ENCODE measurements at regions not wholly inside any gene's neighbourhood (a gene's known extent, or its start where the extent isn't known, plus 50 kb on each side); places are given as distances from the start of the nearest gene placed in this dataset.

DNA sequence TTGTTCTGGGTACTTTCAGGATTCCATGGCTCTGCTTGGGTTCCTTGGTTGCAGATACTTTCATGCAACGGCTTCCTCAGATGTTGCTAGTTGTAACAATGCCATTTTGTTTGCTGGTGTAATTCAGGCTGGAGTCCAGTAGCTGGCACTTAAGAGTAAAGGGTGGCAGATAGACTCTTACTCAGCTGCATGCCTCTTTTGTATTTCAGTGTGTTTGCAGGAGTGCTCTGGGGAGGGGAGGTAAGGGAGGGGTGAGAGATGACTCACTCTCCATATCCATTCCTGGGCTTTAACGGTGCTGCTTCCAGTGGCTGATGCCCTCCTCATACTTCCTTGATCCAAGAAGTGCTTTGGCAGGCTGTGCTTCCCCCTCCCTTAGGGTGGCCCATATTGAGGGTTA lies 155.2 kb downstream of the ZNF330 start:
- Histone ChIP-seq H3K36me3 (no peaks in the 10 kb centered on the region), H3K27ac (no peak overlapping the region), H4K20me1 (no peaks in the 10 kb centered on the region), H3K4me1 (no peaks in the 10 kb centered on the region), H3K4me2 (no peak overlapping the region), H3K9me3 (replicated peaks in 1 of 11) (peaks cover 0 to 26% (median 8%) of the 10 kb centered on the region in 11 experiments; a peak in 10 of 22 replicates), H3K27me3 (no peaks in the 10 kb centered on the region), H3K9ac (no peak overlapping the region), H3K4me3 (no peak overlapping the region)
- TF ChIP-seq Cebpa-rat (IDR thresholded peaks at IDR 0.05), result no peak

DNA sequence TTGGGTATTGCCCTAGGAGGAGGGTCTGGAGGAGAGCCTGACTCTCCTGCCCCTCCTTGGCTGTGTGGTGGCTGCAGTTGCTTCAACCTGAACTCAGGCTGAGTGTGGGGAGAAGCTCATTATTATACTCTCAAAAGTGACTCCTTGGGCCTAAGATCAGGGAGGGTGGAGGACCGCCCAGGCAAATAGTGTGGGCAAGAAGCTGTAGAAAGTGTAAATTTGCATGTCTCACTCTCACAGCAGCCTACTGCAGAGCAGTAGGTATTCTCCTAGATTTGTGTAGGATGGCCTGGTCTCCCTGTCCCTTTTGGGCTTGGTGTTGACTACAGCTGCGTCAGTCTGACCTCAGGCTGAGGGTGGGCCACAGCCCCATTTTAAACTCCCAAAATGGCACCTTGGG lies 156.1 kb downstream of the ZNF330 start:
- no peak overlapping the region for H3K4me3 ChIP-seq
- H3K9me3 ChIP-seq (replicated peaks in 1 of 11), result peaks cover 0 to 26% (median 8%) of the 10 kb centered on the region in 11 experiments; a peak in 10 of 22 replicates
- no peaks in the 10 kb centered on the region for H3K4me1 ChIP-seq
- H3K27me3 ChIP-seq, result no peaks in the 10 kb centered on the region
- no peaks in the 10 kb centered on the region for H4K20me1 ChIP-seq
- H3K9ac ChIP-seq, result no peak overlapping the region
- TF ChIP-seq Cebpa-rat (IDR thresholded peaks at IDR 0.05), result no peak
- no peaks in the 10 kb centered on the region for H3K36me3 ChIP-seq
- no peak overlapping the region for H3K4me2 ChIP-seq
- no peak overlapping the region for H3K27ac ChIP-seq

DNA sequence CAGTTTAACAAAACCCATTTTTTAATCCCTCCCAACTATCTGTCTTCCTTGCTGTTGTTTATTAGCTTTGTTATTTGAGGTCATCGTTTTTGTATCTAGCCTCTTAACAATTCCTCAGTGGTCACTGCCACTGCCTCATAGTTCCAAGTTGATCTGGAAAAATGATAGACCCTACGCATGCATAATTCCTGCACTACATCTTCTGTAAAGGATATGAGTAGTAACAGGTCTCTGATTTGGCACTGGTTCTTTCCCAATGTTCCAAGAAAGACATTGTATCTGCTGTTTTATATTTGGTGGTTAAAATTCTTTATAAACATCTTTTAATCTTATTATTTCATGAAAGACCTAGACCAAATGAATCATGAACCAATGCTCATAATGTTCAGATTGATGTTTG lies 166.6 kb downstream of the ZNF330 start:
- Histone ChIP-seq H4K20me1 (no peaks in the 10 kb centered on the region), H3K27me3 (no peaks in the 10 kb centered on the region), H3K4me3 (no peak overlapping the region), H3K27ac (no peak overlapping the region), H3K36me3 (no peaks in the 10 kb centered on the region), H3K9me3 (replicated peaks in 1 of 11) (no peaks in the 10 kb centered on the region), H3K9ac (no peak overlapping the region), H3K4me2 (no peak overlapping the region), H3K4me1 (peaks cover 0 to 5% (median 0%) of the 10 kb centered on the region in 10 experiments; a peak in 1 of 20 replicates)
- no peak for TF ChIP-seq Cebpa-rat (IDR thresholded peaks at IDR 0.05)

DNA sequence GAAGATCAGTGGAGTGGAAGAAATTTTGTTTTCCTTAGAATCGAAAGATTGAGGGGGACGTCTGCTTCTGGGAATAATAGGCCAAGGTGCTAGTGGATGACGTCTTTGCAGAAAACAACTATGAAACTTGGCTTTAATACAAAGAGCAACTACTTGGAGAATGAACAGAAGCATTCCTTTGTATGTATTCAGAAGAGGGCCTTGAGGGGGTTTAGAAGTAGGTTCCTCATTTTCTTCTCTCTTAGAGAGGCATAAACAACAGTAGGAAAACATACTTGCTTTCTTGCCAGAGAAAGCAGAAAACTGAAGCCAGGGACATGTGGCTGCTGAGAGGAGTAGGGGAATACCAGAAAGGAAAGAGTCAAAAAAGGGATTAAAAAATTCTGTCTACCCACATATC lies 167.8 kb downstream of the ZNF330 start:
- Histone ChIP-seq H3K27ac (no peak overlapping the region), H3K9me3 (replicated peaks in 1 of 11) (no peaks in the 10 kb centered on the region), H3K36me3 (no peaks in the 10 kb centered on the region), H3K9ac (no peak overlapping the region), H3K27me3 (no peaks in the 10 kb centered on the region), H3K4me2 (no peak overlapping the region), H3K4me1 (peaks cover 0 to 5% (median 0%) of the 10 kb centered on the region in 10 experiments; a peak in 1 of 20 replicates), H3K4me3 (no peak overlapping the region), H4K20me1 (no peaks in the 10 kb centered on the region)
- no peak for TF ChIP-seq Cebpa-rat (IDR thresholded peaks at IDR 0.05)

DNA sequence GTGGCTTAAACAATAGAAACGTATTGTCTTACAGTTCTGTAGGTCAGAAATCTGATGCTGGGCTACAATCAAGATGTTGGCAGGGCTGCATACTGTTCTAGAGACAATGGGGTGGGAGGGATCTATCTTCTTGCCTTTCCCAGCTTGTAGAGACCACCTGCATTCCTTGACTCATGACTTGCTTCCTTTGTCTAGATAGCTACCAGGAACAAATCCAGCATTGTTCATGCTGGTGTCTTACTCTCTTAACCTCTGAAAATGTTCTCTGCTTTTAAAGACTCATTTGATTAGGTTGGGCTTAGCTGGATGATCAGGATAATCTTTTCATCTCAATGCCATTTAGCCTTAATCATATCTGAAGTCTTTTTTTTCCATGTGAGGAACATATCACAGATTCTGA lies 169.0 kb downstream of the ZNF330 start:
- Histone ChIP-seq H3K27ac (no peak overlapping the region), H4K20me1 (no peaks in the 10 kb centered on the region), H3K4me2 (no peak overlapping the region), H3K9me3 (replicated peaks in 1 of 11) (no peaks in the 10 kb centered on the region), H3K36me3 (no peaks in the 10 kb centered on the region), H3K9ac (no peak overlapping the region), H3K4me1 (peaks cover 0 to 5% (median 0%) of the 10 kb centered on the region in 10 experiments; a peak in 1 of 20 replicates), H3K27me3 (no peaks in the 10 kb centered on the region), H3K4me3 (no peak overlapping the region)
- no peak for TF ChIP-seq Cebpa-rat (IDR thresholded peaks at IDR 0.05)

DNA sequence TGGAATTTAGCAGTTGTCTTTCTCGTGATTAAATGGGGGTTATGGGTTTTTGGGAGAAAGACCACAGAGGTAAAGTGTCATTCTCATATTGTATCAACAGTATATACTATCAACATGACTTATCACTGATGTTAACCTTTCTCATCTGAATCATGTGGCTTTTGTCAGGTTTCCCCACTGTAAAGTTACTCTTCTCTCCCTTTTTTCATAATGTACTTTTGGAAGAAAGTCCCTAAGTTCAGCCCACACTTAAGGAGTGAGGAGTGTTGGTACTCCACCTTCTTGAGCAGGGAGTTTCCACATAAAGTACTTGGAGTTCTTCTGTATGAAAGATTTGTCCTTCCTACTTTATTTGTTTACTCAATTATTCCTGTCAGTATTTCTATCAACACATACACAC lies 169.9 kb downstream of the ZNF330 start:
- Histone ChIP-seq H3K4me3 (no peak overlapping the region), H3K27me3 (no peaks in the 10 kb centered on the region), H3K4me2 (no peak overlapping the region), H3K4me1 (peaks cover 0 to 5% (median 0%) of the 10 kb centered on the region in 10 experiments; a peak in 1 of 20 replicates), H3K9me3 (replicated peaks in 1 of 11) (no peaks in the 10 kb centered on the region), H3K27ac (no peak overlapping the region), H4K20me1 (no peaks in the 10 kb centered on the region), H3K36me3 (no peaks in the 10 kb centered on the region), H3K9ac (no peak overlapping the region)
- TF ChIP-seq Cebpa-rat (IDR thresholded peaks at IDR 0.05), result no peak

DNA sequence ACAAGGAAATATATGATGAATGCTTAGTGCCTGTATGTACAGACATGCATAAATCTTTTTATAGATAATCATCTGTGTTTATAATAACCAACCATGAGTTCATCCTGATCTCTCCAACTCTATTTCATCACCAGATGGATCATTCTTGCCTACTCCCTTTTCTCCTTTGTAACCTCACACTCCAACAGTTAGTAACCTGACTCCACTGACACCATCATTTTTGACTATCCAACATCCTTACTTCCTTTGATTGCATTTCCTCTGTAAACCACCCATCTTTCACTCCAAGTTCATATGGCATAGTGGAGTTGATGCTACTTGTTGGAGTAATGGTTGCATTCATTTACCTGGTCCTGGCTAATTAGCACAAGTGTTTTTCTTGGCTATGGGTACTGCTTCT lies 170.6 kb downstream of the ZNF330 start:
- Histone ChIP-seq H4K20me1 (no peaks in the 10 kb centered on the region), H3K36me3 (no peaks in the 10 kb centered on the region), H3K27ac (no peak overlapping the region), H3K4me3 (no peak overlapping the region), H3K9ac (no peak overlapping the region), H3K27me3 (no peaks in the 10 kb centered on the region), H3K4me2 (no peak overlapping the region), H3K9me3 (replicated peaks in 1 of 11) (0 out of 22 replicates have a peak, but pooled peaks cover 0 to 5% (median 0%) of the 10 kb centered on the region in 11 experiments), H3K4me1 (peaks cover 0 to 5% (median 0%) of the 10 kb centered on the region in 10 experiments; a peak in 1 of 20 replicates)
- no peak for TF ChIP-seq Cebpa-rat (IDR thresholded peaks at IDR 0.05)

DNA sequence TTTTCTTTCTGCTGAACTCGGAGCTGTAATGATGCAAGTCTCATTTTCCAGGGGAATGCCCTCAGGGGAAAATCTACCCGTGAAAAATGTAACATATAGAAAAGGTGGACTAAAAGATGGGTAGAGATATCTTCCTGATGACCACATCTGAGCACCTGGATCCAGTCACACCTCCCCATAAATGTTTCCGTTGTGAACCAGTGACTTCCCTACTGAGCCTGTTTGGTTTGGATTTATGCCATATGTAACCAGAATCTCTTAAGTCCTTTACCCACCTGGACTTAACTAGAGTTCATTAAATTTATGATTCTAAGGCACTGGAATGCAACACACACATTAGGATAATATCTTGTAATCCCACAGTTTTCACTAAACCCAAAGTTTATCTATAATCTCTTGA lies 171.1 kb downstream of the ZNF330 start:
- no peak overlapping the region for H3K4me2 ChIP-seq
- H3K27ac ChIP-seq, result no peak overlapping the region
- no peaks in the 10 kb centered on the region for H3K36me3 ChIP-seq
- H3K9me3 ChIP-seq (replicated peaks in 1 of 11), result 0 out of 22 replicates have a peak, but pooled peaks cover 0 to 5% (median 0%) of the 10 kb centered on the region in 11 experiments
- no peaks in the 10 kb centered on the region for H4K20me1 ChIP-seq
- H3K27me3 ChIP-seq, result no peaks in the 10 kb centered on the region
- peaks cover 0 to 5% (median 0%) of the 10 kb centered on the region in 10 experiments; a peak in 1 of 20 replicates for H3K4me1 ChIP-seq
- no peak for TF ChIP-seq Cebpa-rat (IDR thresholded peaks at IDR 0.05)
- no peak overlapping the region for H3K4me3 ChIP-seq
- H3K9ac ChIP-seq, result no peak overlapping the region

DNA sequence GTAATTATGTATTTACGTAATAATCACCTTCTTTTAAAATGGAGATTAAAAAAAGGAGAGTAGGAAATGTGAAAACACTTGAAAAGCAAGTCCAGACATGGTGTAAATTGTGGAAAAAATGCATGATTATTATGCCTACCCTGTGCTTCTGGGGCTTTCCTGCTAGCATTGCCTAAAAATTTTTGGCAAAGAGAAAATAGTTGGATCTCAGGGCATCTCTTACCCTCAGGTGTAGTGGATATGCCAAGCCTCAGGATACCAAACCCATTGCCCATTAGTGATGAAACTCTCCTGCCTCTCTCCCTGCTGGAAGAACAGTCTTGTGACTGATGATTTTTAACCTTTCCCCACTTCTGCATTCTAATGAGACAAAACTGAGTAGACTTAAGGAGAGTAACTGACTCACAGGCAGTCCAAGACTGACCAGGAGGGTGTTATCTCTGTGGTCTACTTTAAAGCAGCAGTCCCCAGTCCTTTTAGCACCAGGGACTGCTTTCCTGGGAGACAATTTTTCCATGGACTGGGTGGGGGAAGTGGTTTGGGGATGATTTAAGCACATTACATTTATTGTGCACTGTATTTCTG lies 174.6 kb downstream of the ZNF330 start:
- Histone ChIP-seq H3K9ac (no peak overlapping the region), H3K4me1 (no peaks in the 10 kb centered on the region), H3K36me3 (no peaks in the 10 kb centered on the region), H3K4me2 (no peak overlapping the region), H3K4me3 (no peak overlapping the region), H3K27ac (no peak overlapping the region), H3K9me3 (replicated peaks in 1 of 11) (0 out of 22 replicates have a peak, but pooled peaks cover 0 to 5% (median 0%) of the 10 kb centered on the region in 11 experiments), H4K20me1 (no peaks in the 10 kb centered on the region), H3K27me3 (no peaks in the 10 kb centered on the region)
- no peak for TF ChIP-seq Cebpa-rat (IDR thresholded peaks at IDR 0.05)

DNA sequence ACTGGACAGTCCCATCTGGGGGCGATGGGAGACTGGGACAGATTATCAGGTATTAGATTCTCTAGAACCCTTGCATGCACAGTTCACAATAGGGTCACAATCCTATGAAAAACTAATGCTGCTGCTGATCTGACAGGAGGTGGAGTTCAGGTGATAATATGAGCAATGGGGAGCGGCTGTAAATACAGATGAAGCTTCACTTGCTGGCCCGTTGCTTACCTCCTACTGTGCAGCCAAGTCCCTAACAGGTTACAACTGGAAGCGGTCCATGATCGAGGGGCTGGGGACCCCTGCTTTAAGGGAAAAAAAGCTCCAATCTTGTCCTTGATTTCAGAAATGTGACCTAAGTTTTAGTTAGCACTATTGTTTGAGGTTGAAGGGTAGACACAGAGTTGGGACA lies 175.2 kb downstream of the ZNF330 start:
- H3K36me3 ChIP-seq, result no peaks in the 10 kb centered on the region
- H3K9me3 ChIP-seq (replicated peaks in 1 of 11), result 0 out of 22 replicates have a peak, but pooled peaks cover 0 to 5% (median 0%) of the 10 kb centered on the region in 11 experiments
- TF ChIP-seq Cebpa-rat (IDR thresholded peaks at IDR 0.05), result no peak
- H3K9ac ChIP-seq, result no peak overlapping the region
- H3K4me3 ChIP-seq, result no peak overlapping the region
- no peaks in the 10 kb centered on the region for H3K4me1 ChIP-seq
- H3K27me3 ChIP-seq, result no peaks in the 10 kb centered on the region
- H3K4me2 ChIP-seq, result no peak overlapping the region
- H4K20me1 ChIP-seq, result no peaks in the 10 kb centered on the region
- no peak overlapping the region for H3K27ac ChIP-seq
